GM18858 (cell line): ENCODE measurements at regions not wholly inside any gene's neighbourhood (a gene's known extent, or its start where the extent isn't known, plus 50 kb on each side); places are given as distances from the start of the nearest gene placed in this dataset.

Experiments used
- ATAC-seq: cut with Tn5 transposase; IDR thresholded peaks from one replicate; pipeline ENCODE4 v1.9.1; 2021; ENCODE audit not compliant: unreplicated experiment

GRCh38 chr13:106433066-106433465 is 102.4 kb downstream of the EFNB2 start:
- ATAC-seq = no peak

- ATAC-seq = no peak
Measured at GRCh38 chr13:106432636-106433035, 102.8 kb downstream of the EFNB2 start.

- no peak for ATAC-seq
Measured at GRCh38 chr13:106426909-106427308, 108.6 kb downstream of the EFNB2 start.

- no peak for ATAC-seq
Measured at GRCh38 chr13:106425661-106426060, 109.8 kb downstream of the EFNB2 start.

GRCh38 chr13:106424805-106425204 is 110.7 kb downstream of the EFNB2 start:
- no peak for ATAC-seq

GRCh38 chr13:106423530-106423929 is 111.9 kb downstream of the EFNB2 start:
- ATAC-seq = peak; percentile 73

GRCh38 chr13:106418556-106418955 is 116.9 kb downstream of the EFNB2 start:
- ATAC-seq = no peak

GRCh38 chr13:106417467-106418110 is 117.9 kb downstream of the EFNB2 start:
- ATAC-seq = no peak

GRCh38 chr13:106416645-106417044 is 118.8 kb downstream of the EFNB2 start:
- ATAC-seq = peak; percentile 60

GRCh38 chr13:106415971-106416370 is 119.5 kb downstream of the EFNB2 start:
- no peak for ATAC-seq

- no peak for ATAC-seq
Measured at GRCh38 chr13:106415442-106415841, 120.0 kb downstream of the EFNB2 start.

GRCh38 chr13:106407338-106407737 is 128.1 kb downstream of the EFNB2 start:
- no peak for ATAC-seq

GRCh38 chr13:106405731-106406130 is 129.7 kb downstream of the EFNB2 start:
- no peak for ATAC-seq

- no peak for ATAC-seq
Measured at GRCh38 chr13:106403280-106403679, 132.2 kb downstream of the EFNB2 start.

- ATAC-seq = no peak
Measured at GRCh38 chr13:106402866-106403265, 132.6 kb downstream of the EFNB2 start.

- no peak for ATAC-seq
Measured at GRCh38 chr13:106401081-106401480, 134.4 kb downstream of the EFNB2 start.

- no peak for ATAC-seq
Measured at GRCh38 chr13:106400289-106400688, 135.2 kb downstream of the EFNB2 start.

- no peak for ATAC-seq
Measured at GRCh38 chr13:106398289-106398688, 137.2 kb downstream of the EFNB2 start.

GRCh38 chr13:106393776-106394175 is 141.7 kb downstream of the EFNB2 start:
- ATAC-seq = no peak

- no peak for ATAC-seq
Measured at GRCh38 chr13:106391681-106392080, 143.8 kb downstream of the EFNB2 start.

- no peak for ATAC-seq
Measured at GRCh38 chr13:106391271-106391670, 144.2 kb downstream of the EFNB2 start.

- ATAC-seq = no peak
Measured at GRCh38 chr13:106390367-106390766, 145.1 kb downstream of the EFNB2 start.

GRCh38 chr13:106385654-106386053 is 149.8 kb downstream of the EFNB2 start:
- no peak for ATAC-seq
